ENCODE measurements at regions not wholly inside any gene's neighbourhood (a gene's known extent, or its start where the extent isn't known, plus 50 kb on each side); places are given as distances from the start of the nearest gene placed in this dataset.

GRCh38 chr9:21730899-21731298 lies 71.5 kb upstream of the MTAP start:
- ATAC-seq (no peak), DNase-seq (no peak)
- H3K36me3 Mint-ChIP-seq, result peaks cover 0 to 3% (median 0%) of the 10 kb centered on the region in 3 donors
- no peak overlapping the region for H3K27ac Mint-ChIP-seq
- H3K9me3 Mint-ChIP-seq, result no peaks in the 10 kb centered on the region
- H3K4me3 Mint-ChIP-seq, result no peak overlapping the region
- peaks cover 0 to 4% (median 2%) of the 10 kb centered on the region in 5 donors for H3K27me3 Mint-ChIP-seq
- POLR2A ChIA-PET, result no interaction called here
- H3K4me1 Mint-ChIP-seq, result no peaks in the 10 kb centered on the region

GRCh38 chr9:21741151-21741550 lies 61.3 kb upstream of the MTAP start:
- no peaks in the 10 kb centered on the region for H3K36me3 Mint-ChIP-seq
- H3K9me3 Mint-ChIP-seq, result no peaks in the 10 kb centered on the region
- H3K27ac Mint-ChIP-seq, result no peak overlapping the region
- no peak for ATAC-seq
- no peak overlapping the region for H3K4me3 Mint-ChIP-seq
- peaks cover 0 to 14% (median 9%) of the 10 kb centered on the region in 5 donors for H3K27me3 Mint-ChIP-seq
- DNase-seq, result no peak
- POLR2A ChIA-PET, result no interaction called here
- H3K4me1 Mint-ChIP-seq, result no peaks in the 10 kb centered on the region

- H3K27me3 Mint-ChIP-seq, result peaks cover 0 to 25% (median 9%) of the 10 kb centered on the region in 5 donors
- no peak overlapping the region for H3K4me3 Mint-ChIP-seq
- H3K27ac Mint-ChIP-seq, result no peak overlapping the region
- ATAC-seq, result no peak
- no peak for DNase-seq
- H3K36me3 Mint-ChIP-seq, result no peaks in the 10 kb centered on the region
- POLR2A ChIA-PET, result no interaction called here
- no peaks in the 10 kb centered on the region for H3K9me3 Mint-ChIP-seq
- peaks cover 0 to 2% (median 0%) of the 10 kb centered on the region in 4 donors for H3K4me1 Mint-ChIP-seq
These were observed 58.1 kb upstream of the MTAP start for GRCh38 chr9:21744320-21744719.

- H3K9me3 Mint-ChIP-seq, result no peaks in the 10 kb centered on the region
- peaks cover 0 to 2% (median 0%) of the 10 kb centered on the region in 4 donors for H3K4me1 Mint-ChIP-seq
- ATAC-seq (no peak), DNase-seq (no peak)
- no peaks in the 10 kb centered on the region for H3K36me3 Mint-ChIP-seq
- H3K4me3 Mint-ChIP-seq, result no peak overlapping the region
- peaks cover 0 to 25% (median 9%) of the 10 kb centered on the region in 5 donors for H3K27me3 Mint-ChIP-seq
- POLR2A ChIA-PET, result no interaction called here
- no peak overlapping the region for H3K27ac Mint-ChIP-seq
These were observed 57.6 kb upstream of the MTAP start for GRCh38 chr9:21744841-21745240.

- Mint-ChIP-seq H3K9me3 (no peaks in the 10 kb centered on the region), H3K4me1 (peaks cover 0 to 2% (median 0%) of the 10 kb centered on the region in 4 donors), H3K4me3 (no peak overlapping the region), H3K36me3 (no peaks in the 10 kb centered on the region), H3K27ac (no peak overlapping the region), H3K27me3 (peaks cover 0 to 25% (median 9%) of the 10 kb centered on the region in 5 donors)
- ATAC-seq (no peak), DNase-seq (no peak)
- POLR2A ChIA-PET, result no interaction called here
These were observed 55.9 kb upstream of the MTAP start for GRCh38 chr9:21746550-21746949.

- Mint-ChIP-seq H3K4me3 (no peak overlapping the region), H3K9me3 (no peaks in the 10 kb centered on the region), H3K27me3 (peaks cover 0 to 19% (median 7%) of the 10 kb centered on the region in 5 donors), H3K27ac (no peak overlapping the region), H3K4me1 (peaks cover 0 to 2% (median 0%) of the 10 kb centered on the region in 4 donors), H3K36me3 (no peaks in the 10 kb centered on the region)
- POLR2A ChIA-PET, result no interaction called here
- ATAC-seq (no peak), DNase-seq (no peak)
These were observed 55.3 kb upstream of the MTAP start for GRCh38 chr9:21747175-21747574.

- Mint-ChIP-seq H3K4me1 (peaks cover 0 to 2% (median 0%) of the 10 kb centered on the region in 4 donors), H3K4me3 (no peak overlapping the region), H3K27ac (no peak overlapping the region), H3K27me3 (peaks cover 2 to 13% (median 5%) of the 10 kb centered on the region in 5 donors), H3K36me3 (no peaks in the 10 kb centered on the region), H3K9me3 (peaks cover 0 to 3% (median 0%) of the 10 kb centered on the region in 9 donors)
- no peak for DNase-seq
- POLR2A ChIA-PET, result no interaction called here
- ATAC-seq, result no peak
These were observed 52.3 kb upstream of the MTAP start for GRCh38 chr9:21750021-21750735.

GRCh38 chr9:21751998-21752397 lies 50.4 kb upstream of the MTAP start:
- peak overlapping the region in 1 of 10 donors; percentile 69 for H3K27ac Mint-ChIP-seq
- no peak overlapping the region for H3K4me3 Mint-ChIP-seq
- H3K36me3 Mint-ChIP-seq, result no peaks in the 10 kb centered on the region
- POLR2A ChIA-PET, result no interaction called here
- ATAC-seq, result no peak
- peaks cover 0 to 2% (median 0%) of the 10 kb centered on the region in 4 donors for H3K4me1 Mint-ChIP-seq
- H3K9me3 Mint-ChIP-seq, result peaks cover 0 to 3% (median 0%) of the 10 kb centered on the region in 9 donors
- no peak for DNase-seq
- peaks cover 3 to 16% (median 5%) of the 10 kb centered on the region in 5 donors for H3K27me3 Mint-ChIP-seq
